HFF-Myc (cell line): ENCODE measurements at regions not wholly inside any gene's neighbourhood (a gene's known extent, or its start where the extent isn't known, plus 50 kb on each side); places are given as distances from the start of the nearest gene placed in this dataset.

Experiments used
- DNase-seq: peaks from one replicate; pipeline ENCODE4 v3.0.0-alpha.2; 2011; ENCODE audit warnings: low read depth; ENCODE audit errors: extremely low read depth
- H3K4me3 ChIP-seq: replicated peaks from 2 replicates; pipeline ENCODE4 v1.5.1; 2011; ENCODE audit warnings: low read depth, mild to moderate bottlenecking, control low read depth, low read length
- CTCF ChIP-seq: IDR thresholded peaks from 2 replicates; pipeline ENCODE4 v1.5.1; 2012; ENCODE audit warnings: mild to moderate bottlenecking, low read depth, low read length, control low read depth; ENCODE audit errors: missing control alignments

DNA sequence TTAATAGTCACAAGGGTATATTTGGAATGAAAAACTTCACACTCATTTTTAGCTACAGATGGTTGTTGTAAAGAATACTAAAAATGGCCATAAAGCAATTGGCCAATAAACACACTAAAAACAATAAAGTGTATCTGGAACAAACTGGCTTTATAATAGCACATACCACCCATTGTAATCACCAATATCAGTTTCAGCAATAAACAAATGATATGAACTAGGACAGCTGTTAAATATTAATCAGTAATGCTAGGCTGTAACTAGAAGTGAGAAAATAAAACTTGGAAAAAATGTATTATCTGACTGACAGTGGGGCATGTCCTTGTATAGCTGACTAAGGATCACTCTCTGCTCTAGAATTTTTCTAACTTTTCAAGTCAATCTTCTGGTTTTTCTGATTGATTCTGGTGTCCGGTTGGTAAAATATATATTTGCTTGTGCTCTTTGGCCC lies 312.5 kb downstream of the RND3 start:
- TF ChIP-seq CTCF, result no peak
- H3K4me3 ChIP-seq, result no peak overlapping the region
- no peak for DNase-seq

- no peak overlapping the region for H3K4me3 ChIP-seq
- TF ChIP-seq CTCF, result no peak
- no peak for DNase-seq
Observed at GRCh38 chr2:150174056-150174805, 313.2 kb downstream of the RND3 start.

GRCh38 chr2:150171065-150171548 lies 316.4 kb downstream of the RND3 start:
- H3K4me3 ChIP-seq, result no peak overlapping the region
- no peak for DNase-seq
- TF ChIP-seq CTCF, result no peak

DNA sequence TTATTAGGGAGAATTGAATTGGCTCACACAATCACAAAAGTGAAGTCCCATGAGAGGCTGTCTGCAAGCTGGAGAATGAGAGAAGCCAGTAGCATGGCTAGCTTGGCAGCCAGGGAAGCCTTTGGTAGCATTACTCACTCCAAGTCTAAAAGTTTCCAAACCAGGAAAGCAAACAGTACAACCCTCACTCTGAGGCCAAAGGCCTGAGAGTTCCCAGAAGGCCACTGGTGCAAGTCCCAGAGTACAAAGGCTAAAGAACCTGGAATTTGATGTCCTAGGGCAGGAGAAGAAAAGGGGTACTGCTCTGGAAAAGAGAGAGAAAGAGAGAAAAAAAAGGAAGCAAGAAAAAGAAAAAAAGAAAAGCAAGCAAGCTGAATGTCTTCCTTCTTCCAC lies 318.2 kb downstream of the RND3 start:
- TF ChIP-seq CTCF, result no peak
- DNase-seq, result no peak
- no peak overlapping the region for H3K4me3 ChIP-seq

GRCh38 chr2:150168595-150169236 lies 318.8 kb downstream of the RND3 start:
- TF ChIP-seq CTCF, result no peak
- DNase-seq, result no peak
- no peak overlapping the region for H3K4me3 ChIP-seq

DNA sequence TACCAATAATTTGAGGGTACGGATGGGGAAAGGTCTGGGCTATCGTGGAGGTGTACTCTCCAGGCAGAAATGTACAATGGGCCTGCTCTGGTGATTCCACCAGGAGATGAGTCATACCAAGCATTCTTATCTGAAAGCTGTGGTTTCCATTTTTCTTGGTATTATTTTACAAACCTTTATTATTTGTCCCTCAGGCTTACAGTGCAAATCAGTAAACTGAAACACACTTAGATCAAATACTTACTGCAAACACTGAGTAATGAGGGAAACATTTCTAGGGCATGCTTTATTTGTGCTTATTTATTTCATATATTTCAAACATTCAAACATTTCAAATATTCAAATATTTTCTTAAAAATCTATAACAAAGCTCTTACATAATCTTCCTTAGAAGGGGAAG lies 319.8 kb downstream of the RND3 start:
- no peak for TF ChIP-seq CTCF
- no peak overlapping the region for H3K4me3 ChIP-seq
- no peak for DNase-seq
